HUES64 (cell line): ENCODE measurements at regions not wholly inside any gene's neighbourhood (a gene's known extent, or its start where the extent isn't known, plus 50 kb on each side); places are given as distances from the start of the nearest gene placed in this dataset.

ENCODE experiments used
- H3K27ac ChIP-seq: 2 replicates; pipeline ENCODE4 v1.7.0; 2013; ENCODE audit warnings: low read depth, low read length, inconsistent platforms
- H3K27me3 ChIP-seq: 2 replicates; pipeline ENCODE4 v1.6.1; 2013; ENCODE audit warnings: mild to moderate bottlenecking, low read length; ENCODE audit not compliant: insufficient read depth
- H3K36me3 ChIP-seq: 2 replicates; pipeline ENCODE4 v1.6.1; 2013; ENCODE audit warnings: mild to moderate bottlenecking, low read length; ENCODE audit not compliant: insufficient read depth
- H3K4me1 ChIP-seq: 2 replicates; pipeline ENCODE4 v1.6.1; 2013; ENCODE audit warnings: mild to moderate bottlenecking, low read length, moderate library complexity; ENCODE audit not compliant: insufficient read depth
- H3K4me3 ChIP-seq: 2 replicates; pipeline ENCODE4 v1.5.1; 2013; ENCODE audit warnings: mild to moderate bottlenecking, low read length, moderate library complexity
- H3K9ac ChIP-seq: 2 replicates; pipeline ENCODE4 v1.6.1; 2013; ENCODE audit warnings: mild to moderate bottlenecking, low read depth, low read length
- H3K9me3 ChIP-seq: 2 replicates; pipeline ENCODE4 v1.6.1; 2013; ENCODE audit warnings: low read depth, low read length; ENCODE audit not compliant: insufficient read depth
- WGBS: fragments of 150-250, 120-280 bp; methylation state at CpG from one replicate; pipeline ENCODE4 v1.1.7; 2013; ENCODE audit warnings: missing lambda C conversion rate; 5-methylcytosine and 5-hydroxymethylcytosine counted together

DNA sequence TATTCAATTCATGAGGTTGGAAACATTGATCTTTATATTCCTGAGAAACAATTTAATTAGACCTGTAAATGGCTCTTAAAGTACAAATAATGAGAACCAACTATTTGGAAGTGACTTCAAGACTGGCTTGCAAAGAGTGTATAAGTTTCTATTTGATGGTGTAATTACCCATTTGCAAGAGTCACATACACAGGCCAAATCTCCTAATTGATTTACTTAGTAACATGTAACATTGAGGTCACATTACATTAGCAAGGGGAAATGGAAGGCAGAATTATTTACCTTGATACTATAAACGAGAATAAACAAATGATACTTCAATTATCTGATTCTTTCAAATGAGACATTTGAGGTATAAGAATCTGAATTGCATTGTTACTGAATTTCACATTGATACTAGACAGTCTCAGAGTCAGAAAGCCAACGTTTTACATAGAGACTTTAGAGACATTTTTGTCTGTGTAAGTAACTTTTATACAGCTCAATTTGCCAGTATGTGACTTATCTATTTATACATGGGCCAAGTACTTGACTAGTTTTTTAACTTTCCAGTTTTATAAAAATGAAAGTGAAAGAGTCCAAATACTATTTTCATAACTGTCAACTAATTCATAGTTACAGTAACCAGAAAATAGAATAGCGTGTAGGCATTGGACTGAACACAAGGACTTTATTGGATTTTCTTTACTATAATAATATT lies 95.6 kb upstream of the RFC3 start:
- Histone ChIP-seq H3K4me1 (peaks cover 5% of the 10 kb centered on the region; the same call in 1 of the 2 replicates), H3K36me3 (no peaks in the 10 kb centered on the region), H3K9me3 (no peaks in the 10 kb centered on the region), H3K4me3 (no peak overlapping the region), H3K27me3 (no peaks in the 10 kb centered on the region), H3K9ac (no peak overlapping the region), H3K27ac (no peak overlapping the region)
- WGBS, result 100% methylated on average over 1 of the region's 3 CpGs

DNA sequence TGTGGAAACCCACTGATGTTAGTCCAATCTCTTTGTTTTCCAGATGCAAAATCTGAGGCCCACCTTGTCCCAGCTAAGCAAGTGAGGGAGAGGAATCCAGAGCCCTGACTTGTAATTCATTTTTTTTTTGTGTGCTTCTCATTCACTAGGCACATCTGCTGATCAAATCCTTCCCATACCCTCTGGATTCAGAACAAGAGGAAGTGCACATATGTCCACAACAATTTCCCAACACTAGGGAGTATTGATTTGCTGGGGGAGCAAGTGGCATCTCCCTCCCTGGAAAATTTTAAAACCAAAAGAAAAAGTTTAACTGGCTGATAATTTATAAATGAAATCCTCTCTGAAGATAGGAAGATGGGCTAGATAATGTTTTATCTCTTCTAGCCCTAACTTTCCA lies 94.6 kb upstream of the RFC3 start:
- H3K4me3 ChIP-seq, result no peak overlapping the region
- H3K9ac ChIP-seq, result no peak overlapping the region
- no peaks in the 10 kb centered on the region for H3K9me3 ChIP-seq
- no peaks in the 10 kb centered on the region for H3K36me3 ChIP-seq
- no peak overlapping the region for H3K27ac ChIP-seq
- H3K27me3 ChIP-seq, result no peaks in the 10 kb centered on the region
- H3K4me1 ChIP-seq, result peaks cover 5% of the 10 kb centered on the region; the same call in 1 of the 2 replicates

DNA sequence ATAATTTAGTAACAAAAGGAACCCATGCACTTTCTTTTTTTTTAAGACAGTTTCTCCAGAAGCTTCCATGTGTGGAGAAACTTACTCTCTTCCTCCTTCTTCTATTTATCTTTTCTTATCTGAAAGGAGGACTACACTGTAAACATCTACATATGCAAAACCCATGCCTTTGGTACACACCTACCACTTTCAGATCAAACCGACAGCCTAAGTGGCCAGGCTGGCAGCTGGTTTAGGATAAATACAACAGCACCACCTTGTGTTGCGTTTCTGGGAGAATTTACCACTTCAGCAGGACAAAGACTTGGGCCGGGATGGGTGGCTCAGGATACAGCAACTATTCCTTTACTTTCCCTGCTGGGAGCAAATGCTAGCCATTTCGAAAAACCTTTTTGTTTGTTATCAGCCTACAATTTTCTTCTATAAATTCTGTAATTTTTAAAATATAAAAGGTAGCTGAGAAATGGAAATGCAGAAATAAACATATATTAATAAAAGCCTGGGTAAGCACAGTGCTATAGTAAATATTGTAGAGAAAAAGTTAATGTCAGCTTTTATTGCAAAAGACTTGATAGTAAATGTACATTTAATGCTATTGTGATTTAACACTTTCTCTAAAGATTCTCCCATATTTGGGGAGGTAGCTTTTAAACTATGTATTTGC lies 94.0 kb upstream of the RFC3 start:
- WGBS, result 6% methylated on average over 4 of the region's 4 CpGs
- Histone ChIP-seq H3K9me3 (no peaks in the 10 kb centered on the region), H3K36me3 (no peaks in the 10 kb centered on the region), H3K27me3 (no peaks in the 10 kb centered on the region), H3K9ac (no peak overlapping the region), H3K4me3 (no peak overlapping the region), H3K4me1 (peaks cover 5% of the 10 kb centered on the region; the same call in 1 of the 2 replicates), H3K27ac (no peak overlapping the region)

DNA sequence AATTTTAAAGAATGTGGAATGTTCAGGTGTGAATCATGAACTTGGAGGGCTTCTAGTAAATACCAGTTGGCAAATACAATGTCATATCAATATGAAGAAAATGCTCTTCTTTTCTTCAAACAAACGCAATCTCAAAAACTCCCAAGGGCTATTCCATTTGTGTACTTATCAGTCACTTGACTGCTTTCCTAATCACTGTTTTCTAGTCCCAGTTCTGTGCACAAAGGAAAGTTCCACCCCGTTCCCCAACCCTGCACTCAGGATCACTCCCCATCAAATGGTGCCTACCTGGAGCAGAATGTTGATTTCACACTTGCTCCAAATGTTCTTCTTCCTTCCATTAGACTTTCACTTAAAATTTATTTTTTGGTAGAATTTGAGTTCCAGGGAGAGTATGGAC lies 92.6 kb upstream of the RFC3 start:
- no peaks in the 10 kb centered on the region for H3K36me3 ChIP-seq
- H3K9me3 ChIP-seq, result no peaks in the 10 kb centered on the region
- no peak overlapping the region for H3K27ac ChIP-seq
- WGBS, result 88% methylated on average over 2 of the region's 2 CpGs
- H3K4me3 ChIP-seq, result no peak overlapping the region
- H3K4me1 ChIP-seq, result peaks cover 5% of the 10 kb centered on the region; the same call in 1 of the 2 replicates
- no peak overlapping the region for H3K9ac ChIP-seq
- H3K27me3 ChIP-seq, result no peaks in the 10 kb centered on the region

DNA sequence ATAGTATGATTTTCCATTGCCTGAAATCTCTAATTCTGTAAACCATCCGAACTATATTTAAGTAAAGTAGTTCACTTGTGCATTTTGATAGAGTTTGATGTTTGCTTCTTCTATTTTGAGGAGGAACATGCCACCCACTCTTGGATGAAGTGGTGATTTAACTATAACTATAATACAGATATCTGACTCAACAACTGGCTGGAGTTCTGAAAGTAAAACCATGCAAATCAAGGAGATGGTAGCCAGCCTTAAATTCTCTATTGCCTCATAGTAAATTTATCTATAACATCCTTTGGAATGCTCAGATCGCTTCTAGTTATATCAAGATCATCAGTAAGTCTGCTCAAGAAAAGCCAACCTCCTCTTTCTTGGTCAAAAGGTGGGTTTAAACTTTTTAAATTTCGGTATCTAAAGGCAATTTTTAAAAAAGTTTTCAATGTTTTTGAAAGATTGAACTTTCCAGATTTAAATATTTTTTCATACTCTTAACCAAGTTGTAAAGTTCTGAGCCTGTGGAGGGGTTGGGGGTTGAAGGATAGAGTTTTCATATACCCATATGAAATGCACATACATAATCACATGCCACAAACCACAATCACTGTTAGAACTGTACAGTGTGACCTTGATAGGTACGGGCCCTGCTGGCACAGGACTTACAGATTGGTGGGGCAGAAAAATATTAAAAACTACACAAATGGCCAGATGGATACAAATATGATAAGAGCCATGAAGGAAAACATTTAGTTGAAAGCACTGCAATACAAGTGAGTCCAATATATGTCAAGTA lies 90.5 kb upstream of the RFC3 start:
- peaks cover 5% of the 10 kb centered on the region; the same call in 1 of the 2 replicates for H3K4me1 ChIP-seq
- no peak overlapping the region for H3K27ac ChIP-seq
- H3K36me3 ChIP-seq, result no peaks in the 10 kb centered on the region
- no peak overlapping the region for H3K4me3 ChIP-seq
- no peaks in the 10 kb centered on the region for H3K9me3 ChIP-seq
- WGBS, result 100% methylated on average over 2 of the region's 4 CpGs
- H3K27me3 ChIP-seq, result no peaks in the 10 kb centered on the region
- H3K9ac ChIP-seq, result no peak overlapping the region

DNA sequence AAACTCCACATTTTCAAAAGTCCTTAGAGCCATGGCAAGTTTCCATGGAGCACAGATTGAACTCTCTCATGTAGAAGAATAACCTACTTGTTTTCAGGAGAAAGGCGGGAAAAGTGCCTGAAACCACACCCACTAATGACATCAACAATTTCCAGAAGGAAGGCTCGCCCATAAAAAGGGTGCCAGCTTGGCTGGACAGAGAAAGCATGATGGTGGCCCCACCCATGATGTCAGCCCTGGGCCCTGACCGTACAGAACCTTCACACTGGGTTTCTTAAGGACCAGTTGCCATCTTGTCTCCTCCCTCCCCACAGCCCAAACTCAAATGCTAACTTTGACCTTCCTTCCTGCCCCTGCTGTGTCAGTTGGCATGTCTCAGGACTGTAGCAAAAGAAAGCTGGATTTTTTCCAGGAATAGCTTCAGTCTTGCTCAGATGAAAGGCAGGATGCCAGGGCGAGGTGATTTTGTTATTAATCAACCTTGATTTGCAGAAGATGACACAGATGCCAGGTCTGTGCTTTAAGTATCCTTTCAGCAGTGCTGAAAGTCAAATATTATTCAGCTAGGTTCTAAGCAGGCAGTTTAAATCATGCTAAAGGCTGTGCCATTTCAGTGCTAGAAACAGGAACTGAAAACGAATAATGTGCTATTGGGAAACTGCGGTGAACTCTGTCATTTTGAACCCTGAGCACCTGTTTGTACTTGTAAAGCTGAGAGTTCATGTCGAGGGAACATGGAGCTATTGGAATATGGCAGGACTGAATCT lies 89.5 kb upstream of the RFC3 start:
- Histone ChIP-seq H3K27me3 (no peaks in the 10 kb centered on the region), H3K27ac (no peak overlapping the region), H3K4me3 (no peak overlapping the region), H3K4me1 (peaks cover 2% of the 10 kb centered on the region; the same call in 1 of the 2 replicates), H3K36me3 (no peaks in the 10 kb centered on the region), H3K9ac (no peak overlapping the region), H3K9me3 (no peaks in the 10 kb centered on the region)
- WGBS, result 84% methylated on average over 7 of the region's 7 CpGs

DNA sequence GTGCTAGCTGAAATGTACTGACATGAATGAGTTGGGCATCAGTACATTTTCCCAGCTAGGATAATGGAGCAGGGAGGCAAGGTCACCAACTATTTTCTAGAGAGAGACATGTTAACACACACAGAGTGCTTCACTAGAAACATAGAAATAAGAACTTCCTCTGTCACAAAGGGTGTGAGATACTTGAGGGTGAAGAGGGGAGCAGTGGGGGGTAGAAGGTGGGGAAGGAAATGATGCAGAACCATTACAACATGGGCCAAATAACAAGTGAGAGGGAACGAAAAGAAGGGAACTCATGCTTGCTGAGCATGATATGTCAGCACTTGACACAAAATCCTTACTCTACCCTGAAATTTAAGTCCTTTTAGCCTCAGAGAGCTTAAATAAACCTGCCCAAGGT lies 87.8 kb upstream of the RFC3 start:
- H3K27ac ChIP-seq, result no peak overlapping the region

DNA sequence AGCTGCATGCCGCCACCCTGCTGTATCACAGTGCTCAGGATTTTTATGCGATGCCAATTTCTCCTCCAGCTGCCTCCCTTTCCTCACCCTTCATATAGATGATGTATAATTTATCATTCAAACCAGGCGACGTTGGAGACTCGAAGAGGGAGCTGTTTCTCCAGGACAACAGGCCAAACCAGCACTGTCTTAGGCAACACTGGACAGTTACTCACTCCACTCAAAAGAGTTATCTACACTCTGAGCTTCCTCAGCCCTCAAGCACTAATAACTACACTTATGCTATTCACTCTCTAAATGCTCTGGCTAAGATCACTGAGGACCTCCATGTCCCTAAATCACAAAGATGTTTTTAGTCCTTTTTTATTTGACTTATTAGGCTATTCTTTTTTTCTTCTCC lies 87.3 kb upstream of the RFC3 start:
- 95% methylated on average over 5 of the region's 5 CpGs for WGBS
- Histone ChIP-seq H3K9me3 (no peaks in the 10 kb centered on the region), H3K27me3 (no peaks in the 10 kb centered on the region), H3K4me1 (no peaks in the 10 kb centered on the region), H3K36me3 (no peaks in the 10 kb centered on the region), H3K27ac (no peak overlapping the region), H3K9ac (no peak overlapping the region), H3K4me3 (no peak overlapping the region)

More for the DNA sequence above, 87.8 kb upstream of the RFC3 start:
- Histone ChIP-seq H3K27me3 (no peaks in the 10 kb centered on the region), H3K9me3 (no peaks in the 10 kb centered on the region), H3K4me1 (no peaks in the 10 kb centered on the region), H3K36me3 (no peaks in the 10 kb centered on the region), H3K4me3 (no peak overlapping the region), H3K9ac (no peak overlapping the region)
- WGBS, result 77% methylated on average over 1 of the region's 1 CpG

DNA sequence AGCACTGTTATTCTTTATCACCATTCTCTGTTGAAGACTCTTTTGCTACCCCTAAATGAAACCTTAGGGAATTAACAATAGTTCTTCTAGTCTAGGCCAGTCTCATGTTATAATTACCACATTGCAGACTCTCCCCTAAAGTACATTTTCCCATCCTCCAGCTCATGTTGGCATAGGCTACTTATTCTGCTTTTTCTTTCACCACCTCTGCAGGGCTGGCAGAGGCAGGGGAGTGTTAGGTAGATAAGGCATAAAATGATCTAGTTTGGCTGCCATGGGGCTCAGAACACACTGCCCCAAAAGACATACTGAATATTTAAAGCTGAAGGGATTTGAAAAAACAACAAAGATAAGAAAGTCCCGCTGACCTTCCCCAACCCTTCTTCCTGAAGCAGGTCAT lies 82.7 kb upstream of the RFC3 start:
- Histone ChIP-seq H3K27ac (no peak overlapping the region), H3K36me3 (no peaks in the 10 kb centered on the region), H3K27me3 (no peaks in the 10 kb centered on the region), H3K9ac (no peak overlapping the region), H3K9me3 (no peaks in the 10 kb centered on the region), H3K4me1 (no peaks in the 10 kb centered on the region), H3K4me3 (no peak overlapping the region)
- 100% methylated on average over 1 of the region's 1 CpG for WGBS

DNA sequence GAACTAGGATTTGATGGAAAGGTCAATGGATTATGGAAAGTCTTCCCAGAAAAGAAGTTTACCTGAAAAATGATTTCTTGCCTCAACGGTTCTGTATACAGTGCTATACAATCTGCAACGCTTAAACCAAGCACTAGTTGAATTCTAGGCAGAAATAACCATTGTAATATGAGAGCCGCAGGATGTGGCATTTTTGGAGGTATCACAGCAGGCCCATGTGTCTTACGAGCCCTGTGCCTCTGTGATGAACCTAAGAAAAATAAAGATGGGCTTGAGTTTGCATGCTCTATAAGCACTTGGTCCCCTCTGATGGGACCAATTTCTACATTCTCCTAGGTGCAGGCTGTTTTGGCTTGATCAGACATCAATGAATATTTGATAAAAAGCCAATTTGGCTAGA lies 78.7 kb upstream of the RFC3 start:
- 92% methylated on average over 4 of the region's 4 CpGs for WGBS
- Histone ChIP-seq H3K9me3 (no peaks in the 10 kb centered on the region), H3K36me3 (no peaks in the 10 kb centered on the region), H3K4me1 (no peaks in the 10 kb centered on the region), H3K27me3 (no peaks in the 10 kb centered on the region), H3K9ac (no peak overlapping the region), H3K27ac (no peak overlapping the region), H3K4me3 (no peak overlapping the region)

DNA sequence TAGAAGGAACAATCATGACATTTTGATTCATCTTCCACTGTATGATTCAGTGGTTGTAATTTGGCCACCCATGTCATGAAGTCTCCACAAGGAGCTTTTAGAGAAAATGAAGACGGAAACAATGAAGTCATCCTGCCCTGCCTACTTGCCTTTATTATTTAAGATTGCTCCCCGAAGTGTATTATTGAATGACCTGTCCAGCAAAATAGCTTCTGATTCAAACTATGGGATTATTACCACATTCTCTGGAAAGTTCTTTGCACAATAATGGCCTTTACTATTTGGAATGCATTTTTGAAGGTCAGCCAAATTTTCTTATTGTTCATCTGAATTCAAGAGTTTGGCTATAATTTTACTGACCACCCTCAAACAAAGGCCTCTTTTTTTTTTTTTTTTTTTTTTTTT lies 77.8 kb upstream of the RFC3 start:
- Histone ChIP-seq H3K4me1 (no peaks in the 10 kb centered on the region), H3K9me3 (no peaks in the 10 kb centered on the region), H3K9ac (no peak overlapping the region), H3K27me3 (no peaks in the 10 kb centered on the region), H3K36me3 (no peaks in the 10 kb centered on the region), H3K4me3 (no peak overlapping the region), H3K27ac (no peak overlapping the region)
- WGBS, result 93% methylated on average over 2 of the region's 2 CpGs
